ENCODE measurements at regions not wholly inside any gene's neighbourhood (a gene's known extent, or its start where the extent isn't known, plus 50 kb on each side); places are given as distances from the start of the nearest gene placed in this dataset.
"Not testable (repeated sequence)": the region's sequence is repeated elsewhere in the genome, so short reads cannot be mapped to it uniquely, and the experiment has no call there.

DNA sequence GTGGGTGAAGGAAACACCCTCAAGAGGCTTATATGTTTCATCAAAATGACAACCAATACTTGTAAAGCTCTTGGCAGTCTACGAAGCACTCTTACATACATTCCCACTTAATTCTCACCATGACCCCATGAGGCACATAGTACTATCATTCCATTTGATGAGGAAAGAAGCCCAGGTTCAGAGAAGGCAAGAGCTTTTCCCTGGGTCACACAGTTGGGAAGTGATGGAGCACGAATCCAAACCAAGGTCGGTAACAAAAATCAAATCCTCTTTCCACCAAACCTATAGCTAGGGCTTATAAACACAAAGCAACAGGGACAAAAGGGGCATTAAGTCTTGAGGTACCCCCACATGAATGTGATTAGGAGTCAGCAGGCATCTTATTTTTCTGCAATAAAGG is 187.1 kb downstream of the UACA start:
- no peak for DNase-seq

DNA sequence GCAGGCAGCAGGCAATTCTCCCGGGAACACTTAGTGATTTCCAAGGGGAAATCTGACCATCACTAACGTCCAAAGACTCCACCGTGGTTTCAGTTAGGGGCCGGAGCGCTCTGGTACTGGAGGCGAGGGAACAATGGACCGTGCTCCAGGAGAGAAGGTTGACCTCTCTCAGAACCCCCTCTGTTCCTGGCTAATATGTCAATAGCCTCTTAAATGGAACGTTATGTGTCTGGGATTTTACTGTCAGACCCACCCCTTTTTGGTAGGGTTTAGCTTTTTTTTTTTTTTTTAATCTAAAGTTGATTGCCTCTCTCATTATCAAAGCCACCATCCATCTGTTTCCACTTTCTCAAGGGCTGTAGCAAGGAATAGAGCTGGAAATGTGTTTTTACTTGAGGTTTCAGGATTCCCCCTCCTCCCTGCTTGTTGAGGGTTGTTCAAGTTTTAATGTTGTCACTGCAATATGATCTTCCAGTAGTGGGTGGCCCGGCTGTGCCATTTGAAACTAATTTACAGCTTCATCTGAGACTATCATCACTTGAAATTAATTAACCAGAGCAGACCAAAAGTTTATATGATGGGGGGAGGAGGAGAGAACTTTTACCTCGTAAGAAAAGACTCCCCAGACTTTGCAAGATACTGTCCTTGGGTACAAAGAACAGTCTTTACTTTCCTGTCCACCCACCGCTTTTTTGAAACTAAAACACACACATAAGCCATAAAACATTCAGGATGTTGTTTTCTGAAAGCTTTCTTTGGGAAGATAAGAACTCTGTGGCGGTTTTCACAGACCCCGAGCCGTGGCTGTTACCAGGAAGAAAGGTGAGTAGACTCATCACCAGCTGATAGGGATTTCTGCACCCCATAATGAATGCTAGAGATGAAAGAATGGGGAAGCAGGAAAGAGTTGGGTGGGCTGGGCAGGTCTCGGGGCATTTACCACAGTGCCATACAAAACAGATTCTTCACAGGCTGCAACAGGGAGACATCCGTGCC is 187.8 kb downstream of the UACA start:
- no peak for DNase-seq

DNA sequence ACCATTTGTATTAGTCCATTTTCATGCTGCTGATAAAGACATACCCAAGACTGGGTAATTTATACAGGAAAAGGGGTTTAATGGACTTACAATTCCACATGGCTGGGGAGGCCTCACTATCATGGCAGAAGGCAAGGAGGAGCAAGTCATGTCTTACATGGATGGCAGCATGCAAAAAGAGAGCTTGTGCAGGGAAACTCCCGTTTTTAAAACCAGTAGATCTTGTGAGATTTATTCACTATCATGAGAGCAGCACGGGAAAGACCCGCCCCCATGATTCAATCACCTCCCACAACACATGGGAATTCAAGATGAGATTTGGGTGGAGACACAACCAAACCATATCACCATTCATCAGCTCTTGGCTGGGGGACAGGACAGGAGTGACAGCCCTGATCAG is 189.0 kb downstream of the UACA start:
- DNase-seq, result not testable (repeated sequence)

DNA sequence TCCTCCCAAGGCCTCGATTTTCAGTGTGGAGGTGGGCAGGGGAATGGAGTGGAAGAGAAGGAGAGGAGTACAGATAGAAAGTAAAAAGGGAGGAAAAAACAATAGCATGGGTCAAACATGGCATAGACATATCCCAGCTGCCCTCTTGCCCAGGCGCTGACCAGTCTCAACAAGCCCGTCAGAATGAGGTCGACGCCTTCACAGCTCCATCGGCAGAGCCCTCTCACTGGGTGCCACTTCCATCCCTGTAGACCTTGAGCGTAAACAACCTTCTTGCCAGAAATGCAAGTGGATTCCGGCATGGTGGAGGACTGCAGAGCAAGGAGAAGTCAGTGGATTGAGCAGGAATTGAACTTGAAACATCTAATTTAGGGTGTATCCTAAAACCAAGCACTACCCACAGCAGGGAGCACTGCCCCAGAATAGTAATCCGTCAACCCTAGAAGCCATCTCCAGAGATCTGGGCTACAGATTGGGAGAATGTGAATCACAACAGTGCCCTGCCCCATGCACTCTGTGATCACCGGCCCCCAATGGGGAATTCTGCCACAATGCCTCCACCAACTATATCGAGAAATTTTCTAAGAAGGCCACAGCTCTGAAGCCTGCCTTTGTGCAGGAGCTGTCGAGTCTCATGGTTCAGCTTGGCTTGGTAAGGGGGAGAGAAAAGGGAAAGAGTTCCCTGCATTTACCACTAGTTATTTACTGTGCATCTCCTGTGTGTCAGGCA is 190.1 kb downstream of the UACA start:
- no peak for DNase-seq

DNA sequence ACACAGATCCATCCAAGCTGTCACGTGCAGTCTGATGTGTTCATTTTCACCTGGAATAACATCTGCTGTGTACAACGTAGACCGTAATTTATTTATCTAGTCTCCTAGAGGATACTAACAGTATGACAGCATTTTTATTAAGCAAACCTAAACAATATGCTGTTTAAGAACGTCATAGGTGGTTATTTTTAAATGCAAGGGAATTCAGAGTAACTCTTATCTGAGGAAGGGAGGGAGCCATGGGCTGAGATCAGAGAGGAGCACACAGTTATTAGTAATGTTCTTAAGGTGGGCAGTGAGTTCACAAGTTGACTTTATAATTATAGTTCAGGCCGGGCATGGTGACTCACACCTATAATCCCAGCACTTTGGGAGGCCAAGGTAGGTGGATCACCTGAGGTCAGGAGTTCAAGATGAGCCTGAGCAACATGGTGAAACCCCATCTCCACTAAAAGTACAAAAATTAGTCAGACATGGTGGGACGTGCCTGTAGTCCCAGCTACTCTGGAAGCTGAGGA is 193.6 kb downstream of the UACA start:
- DNase-seq, result no peak

DNA sequence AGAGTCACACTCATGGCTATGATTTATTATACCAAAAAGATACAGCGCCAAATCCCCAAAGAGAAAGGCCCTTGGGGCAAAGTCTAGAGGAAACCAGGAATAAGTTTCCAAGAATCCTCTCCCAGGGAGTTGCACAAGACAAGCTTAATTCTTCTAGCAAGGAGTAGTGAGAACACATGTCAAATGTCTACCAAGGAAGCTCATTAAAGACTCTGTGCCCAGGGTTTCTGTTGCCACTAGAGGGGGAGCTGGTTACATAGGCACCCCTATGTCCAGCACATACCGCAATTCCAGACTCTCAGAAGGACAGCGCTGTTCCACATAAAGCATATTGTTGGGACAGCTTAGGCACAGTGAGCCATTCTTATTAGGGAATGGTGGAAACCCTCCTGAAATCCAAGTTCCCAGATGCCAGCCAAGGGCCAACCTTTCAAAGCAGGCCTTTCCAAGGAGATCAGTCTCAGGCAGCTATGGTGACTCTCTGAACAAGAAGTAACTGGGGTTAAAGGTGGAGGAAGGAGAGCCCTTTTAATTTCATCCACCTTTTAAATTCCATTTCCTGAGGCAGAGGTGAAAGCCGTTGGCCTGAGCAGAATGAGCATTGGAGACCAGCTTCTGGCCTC is 194.2 kb downstream of the UACA start:
- DNase-seq, result peak; percentile 40

DNA sequence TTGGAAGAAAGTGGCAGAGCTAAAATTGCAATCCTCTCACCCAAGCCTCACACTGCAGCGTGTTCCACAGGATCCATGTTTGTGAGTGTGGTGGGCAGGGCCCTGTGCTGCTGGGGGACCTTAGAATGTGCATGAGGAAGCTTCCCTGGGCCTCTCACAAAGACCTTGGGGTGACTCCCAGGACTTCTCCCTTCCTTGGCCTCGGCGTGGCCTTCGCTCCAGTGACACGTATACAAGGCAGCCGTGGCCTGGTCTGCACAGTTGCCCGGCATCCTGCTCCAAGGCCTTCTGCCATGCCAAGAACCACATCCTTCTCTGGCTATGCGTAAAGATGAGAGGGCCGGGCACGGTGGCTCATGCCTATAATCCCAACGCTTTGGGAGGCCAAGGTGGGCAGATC is 196.4 kb downstream of the UACA start:
- DNase-seq, result no peak

DNA sequence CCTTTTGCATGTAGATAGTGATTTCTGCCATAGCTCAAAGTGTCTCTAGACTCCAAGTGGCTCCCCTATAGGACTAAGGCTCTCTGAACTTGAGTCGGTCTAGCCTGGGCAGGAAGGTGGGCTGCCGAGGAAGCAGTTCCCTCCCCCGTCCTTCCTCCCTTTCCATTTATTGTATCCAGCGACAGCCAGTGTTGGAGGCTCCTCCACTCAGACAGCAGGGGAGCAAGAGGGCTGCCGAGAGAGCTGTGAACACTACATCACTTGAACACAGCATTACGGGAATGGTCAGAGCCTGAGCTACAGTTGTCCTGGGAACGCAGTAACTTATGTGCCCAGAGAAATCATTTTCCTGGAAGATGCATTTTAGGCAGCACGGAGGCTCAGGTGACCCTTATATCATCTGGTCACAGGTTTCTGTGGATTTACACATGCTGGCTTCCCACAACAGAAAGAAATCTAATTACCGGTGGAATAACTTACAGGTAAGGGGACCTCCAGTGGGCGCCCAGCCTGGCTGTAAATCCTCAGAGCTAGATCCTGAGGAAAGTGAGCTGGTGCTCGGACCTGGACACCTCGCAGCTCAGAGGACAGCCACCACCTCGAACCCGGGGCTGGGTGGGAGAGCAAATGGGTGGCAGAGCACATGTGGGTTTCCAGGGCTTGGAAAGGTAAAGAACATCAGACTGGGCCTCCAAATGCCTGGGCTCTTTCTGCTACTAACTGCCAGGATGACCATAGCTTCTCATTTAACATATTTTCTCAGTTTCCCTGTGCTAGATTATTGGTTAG is 197.1 kb downstream of the UACA start:
- DNase-seq, result no peak

DNA sequence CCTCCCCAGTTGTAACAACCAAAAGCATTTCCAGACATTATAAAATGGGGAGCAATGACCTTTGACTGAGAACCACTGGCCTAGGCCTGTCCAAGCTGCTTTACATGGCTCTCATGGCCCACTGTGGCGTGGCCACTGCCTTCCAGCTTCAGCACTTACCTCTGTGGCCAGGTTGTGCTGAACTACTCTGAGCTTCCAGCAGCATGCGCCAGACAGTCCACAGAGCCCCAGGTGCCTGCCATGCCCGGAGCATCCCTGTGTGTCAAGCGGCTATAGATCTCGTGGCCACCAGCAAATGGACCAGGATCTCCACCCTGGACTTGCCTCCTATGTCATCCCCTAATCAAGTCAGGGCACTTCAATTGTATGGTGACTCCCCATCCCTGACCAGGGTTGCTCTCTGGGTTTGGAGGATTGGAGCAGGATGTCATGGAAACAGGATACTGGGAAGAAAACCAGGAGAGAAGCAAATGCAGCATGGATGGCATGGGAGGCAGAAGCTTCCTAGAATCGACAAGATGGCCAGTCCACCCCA is 199.7 kb downstream of the UACA start:
- no peak for DNase-seq

DNA sequence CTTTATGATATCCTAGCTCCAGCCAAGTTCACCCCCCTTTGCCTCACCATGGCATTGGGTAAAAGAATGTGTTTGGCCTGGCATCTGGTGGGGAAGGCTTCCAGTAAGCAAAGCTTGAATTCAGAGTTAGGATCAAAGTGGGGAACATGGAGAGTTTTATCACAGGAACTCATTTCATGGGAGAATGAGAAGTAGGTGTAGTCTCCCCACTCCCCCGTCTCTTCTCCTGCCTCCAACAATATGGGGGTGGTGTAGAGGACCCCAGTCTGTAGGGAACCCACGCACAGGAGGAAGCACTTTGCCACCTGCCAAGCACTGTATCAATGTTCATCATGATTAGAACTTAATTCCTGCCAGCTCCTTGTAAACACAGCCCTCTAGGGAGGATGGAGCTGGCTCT is 200.5 kb downstream of the UACA start:
- no peak for DNase-seq

DNA sequence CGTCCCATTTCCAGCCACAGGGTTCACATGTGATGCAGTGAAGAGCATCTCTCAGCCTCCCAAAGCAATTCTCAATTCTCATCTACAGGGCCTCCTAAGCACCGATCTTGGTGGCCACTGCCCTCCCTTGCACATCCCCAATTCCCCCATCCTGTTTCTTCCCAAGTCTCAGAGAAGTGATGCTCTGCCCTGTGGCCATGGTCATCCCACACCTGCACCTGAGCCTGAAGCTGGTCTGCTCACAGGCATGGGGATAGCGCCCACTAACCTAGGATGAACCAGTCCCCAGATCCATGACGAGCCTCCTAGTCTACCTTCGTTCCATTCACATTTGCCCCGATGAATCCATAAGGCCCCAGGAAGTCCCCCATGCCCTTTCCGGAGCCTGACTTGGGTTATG is 201.5 kb downstream of the UACA start:
- no peak for DNase-seq

DNA sequence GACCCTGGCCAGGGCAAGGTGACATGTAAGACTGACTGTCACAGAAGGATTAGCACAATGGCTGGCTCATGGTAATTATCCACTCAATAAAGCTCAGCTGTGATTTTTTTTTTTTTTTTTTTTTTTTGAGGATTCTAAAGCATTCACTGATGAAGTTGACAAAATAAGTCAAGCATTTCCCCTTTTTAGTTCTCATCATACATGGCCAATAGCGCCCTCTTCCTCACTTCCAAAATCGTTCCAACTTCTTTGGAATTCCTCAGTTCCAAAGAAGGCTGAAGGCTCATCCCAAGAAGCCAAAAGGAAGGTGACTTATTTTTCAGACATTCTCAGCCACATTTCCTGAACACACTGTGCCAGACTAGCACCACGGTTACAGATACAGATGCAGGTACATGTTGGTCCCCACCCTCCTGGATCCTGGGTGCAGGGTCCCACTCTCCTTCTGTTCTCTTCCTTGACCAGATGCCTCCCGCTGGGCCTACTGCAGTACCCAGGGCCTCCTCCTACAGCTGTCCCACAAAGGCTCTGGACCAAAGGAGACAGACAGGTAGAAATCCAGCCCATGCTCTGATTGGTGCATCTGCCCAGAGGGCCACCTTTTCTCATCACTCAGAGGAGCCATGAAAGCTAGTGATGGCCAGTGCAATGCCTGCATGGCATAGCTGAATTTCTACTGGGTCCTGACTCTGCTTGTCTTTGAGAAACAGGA is 202.6 kb downstream of the UACA start:
- DNase-seq, result no peak

DNA sequence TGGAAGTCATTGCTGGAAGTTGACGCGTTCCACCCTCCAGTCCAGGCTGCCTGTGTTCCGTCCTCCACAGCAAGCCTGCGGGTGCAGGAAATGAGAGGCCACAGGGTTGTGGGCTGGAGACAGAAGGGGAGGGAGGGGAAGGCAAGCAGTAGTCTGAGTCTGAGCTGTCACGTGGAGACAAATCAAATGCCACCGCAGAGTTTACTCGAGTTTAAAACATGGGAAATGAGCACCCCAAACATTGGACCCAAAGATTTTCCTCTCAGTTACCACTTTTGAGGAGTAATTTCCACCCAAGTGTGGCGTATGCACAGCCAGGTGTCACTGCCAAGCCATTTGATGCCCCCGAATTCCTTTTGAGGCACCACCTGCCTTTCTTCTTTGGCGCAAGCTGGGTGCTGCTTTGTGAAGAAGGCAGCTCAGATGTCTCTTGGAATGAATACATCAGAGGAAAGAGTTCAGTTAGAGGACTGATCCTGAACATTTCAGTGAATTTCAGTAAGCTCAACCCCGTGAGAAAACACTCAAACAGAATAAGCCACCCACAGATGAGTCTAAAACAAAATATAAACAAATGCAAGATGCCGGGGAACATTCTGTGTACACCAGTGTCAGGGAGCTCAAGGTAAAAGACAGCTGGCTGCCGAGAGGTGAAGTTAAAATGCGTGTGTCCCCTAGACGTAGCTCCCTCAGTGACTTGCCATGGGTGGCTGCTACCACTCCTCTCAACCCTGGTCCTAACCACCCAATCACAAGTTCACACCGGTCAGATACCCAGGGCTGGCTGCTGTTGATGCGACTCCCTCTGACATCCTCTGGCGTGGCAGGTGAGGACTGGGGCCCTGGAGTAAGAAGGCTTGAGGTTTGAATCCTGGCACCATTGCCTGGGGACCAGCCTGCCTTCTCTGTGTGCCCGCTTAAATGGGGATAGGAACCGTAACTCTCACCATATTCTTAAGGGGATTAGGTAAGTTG is 203.8 kb downstream of the UACA start:
- DNase-seq, result no peak

DNA sequence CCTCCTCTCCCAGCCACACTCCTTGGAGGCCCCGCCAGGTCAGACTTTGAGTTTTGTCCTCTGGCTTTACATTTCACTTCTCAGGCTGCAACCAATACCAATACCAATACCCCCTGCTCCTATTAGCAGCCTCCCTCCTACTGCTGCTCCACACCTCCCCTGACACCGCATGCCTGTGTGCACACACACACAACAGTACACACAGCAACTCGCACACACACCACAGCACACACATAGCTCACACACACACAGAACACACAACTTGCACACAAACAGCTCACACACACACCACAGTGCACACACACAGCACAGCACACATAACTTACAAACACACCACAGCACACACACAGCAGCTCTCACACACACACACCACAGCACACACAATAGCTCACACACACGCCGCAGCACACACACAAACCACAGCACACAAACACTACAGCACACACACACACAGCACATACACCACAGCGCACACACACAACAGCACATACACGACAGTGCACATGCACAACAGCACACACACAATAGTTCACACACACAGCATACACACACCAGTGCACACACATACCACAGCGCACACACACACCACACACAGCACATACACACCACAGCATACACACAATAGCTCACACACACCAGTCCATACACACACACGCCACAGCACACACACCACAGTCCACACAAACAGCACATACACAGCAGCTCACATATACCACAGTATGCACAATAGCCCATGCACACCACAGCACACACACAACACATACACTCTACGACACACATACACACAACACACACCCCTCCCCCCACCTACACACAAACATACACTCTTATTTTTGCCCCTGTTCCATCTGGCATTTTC is 204.7 kb downstream of the UACA start:
- no peak for DNase-seq

DNA sequence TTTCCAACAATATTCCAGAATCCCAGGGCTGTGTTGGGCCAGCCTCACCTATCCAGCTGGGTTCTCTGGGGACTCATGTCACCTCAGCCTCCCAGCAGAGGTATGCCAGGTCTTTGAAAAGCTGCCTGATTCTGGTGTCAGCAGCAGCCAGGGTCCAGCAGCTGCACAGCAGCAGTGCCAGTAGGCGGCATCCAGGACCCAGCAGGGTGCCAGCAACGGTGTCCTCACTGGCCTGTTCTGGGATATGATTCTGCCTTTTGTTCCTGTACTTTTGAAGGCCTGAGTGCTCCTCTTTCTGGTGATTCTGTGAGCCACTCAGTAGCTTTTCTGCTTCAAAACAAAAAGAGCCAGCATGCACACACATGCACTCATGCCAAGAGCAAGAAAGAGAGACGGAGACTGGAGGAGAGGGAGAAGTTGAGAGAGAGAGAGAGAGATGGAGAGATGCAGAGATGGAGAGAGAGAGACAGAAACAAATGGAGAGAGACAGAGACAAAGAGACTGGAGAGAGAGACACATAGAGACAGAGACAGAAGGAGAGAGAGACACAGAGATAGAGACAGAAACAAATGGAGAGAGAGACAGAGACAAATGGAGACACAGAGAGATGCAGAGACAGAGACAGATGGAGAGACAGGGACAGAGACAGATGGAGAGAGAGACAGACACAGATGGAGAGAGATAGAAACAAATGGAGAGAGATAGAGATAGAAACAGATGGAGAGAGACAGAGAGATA is 205.7 kb downstream of the UACA start:
- no peak for DNase-seq

DNA sequence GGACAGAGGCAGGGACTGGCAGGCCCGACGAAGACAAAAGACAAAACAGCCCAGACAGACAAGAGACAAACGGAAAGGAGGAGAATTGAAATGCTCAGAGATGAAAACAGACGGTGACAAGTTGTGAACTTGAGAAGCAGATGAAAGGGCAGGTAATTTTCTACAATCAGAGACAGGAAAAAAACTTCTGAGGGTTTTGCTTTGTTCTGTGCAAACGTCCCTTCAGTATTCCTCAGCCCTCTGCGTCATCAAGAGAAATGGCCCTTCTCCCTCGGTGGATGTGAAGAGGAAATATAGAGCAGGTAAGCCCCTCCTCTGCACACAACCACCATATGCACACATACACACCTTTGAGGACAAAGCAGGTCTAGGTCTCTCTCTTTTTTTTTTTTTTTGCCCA is 206.6 kb downstream of the UACA start:
- no peak for DNase-seq

DNA sequence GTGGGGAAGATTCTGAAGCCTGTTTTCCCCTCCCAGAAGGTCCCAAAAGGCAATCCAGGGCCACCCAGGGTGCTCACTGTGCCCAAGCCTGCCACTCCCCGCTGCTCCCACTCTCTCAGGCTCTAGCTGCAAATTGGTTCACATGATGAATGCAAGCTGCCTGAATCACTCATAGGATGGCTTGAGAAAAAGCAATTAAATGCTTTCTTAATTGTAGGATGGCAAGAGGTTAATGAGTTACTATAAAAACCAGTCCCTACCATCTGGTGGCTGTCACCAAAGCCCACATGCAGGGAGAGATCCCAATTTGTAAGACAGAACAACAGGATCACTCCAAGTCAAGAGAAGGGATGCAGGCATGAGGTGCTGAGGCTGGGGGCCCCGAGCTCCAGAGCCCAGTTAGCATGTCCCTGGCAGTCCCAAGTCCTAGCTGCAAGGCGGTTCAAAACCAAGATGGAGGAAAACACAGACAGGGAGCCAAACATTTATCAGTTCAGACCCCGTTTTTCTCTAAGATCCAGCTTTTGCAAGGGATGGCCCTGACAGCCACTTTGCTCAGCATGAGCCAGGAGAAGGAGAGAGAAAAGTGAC is 207.1 kb downstream of the UACA start:
- no peak for DNase-seq

DNA sequence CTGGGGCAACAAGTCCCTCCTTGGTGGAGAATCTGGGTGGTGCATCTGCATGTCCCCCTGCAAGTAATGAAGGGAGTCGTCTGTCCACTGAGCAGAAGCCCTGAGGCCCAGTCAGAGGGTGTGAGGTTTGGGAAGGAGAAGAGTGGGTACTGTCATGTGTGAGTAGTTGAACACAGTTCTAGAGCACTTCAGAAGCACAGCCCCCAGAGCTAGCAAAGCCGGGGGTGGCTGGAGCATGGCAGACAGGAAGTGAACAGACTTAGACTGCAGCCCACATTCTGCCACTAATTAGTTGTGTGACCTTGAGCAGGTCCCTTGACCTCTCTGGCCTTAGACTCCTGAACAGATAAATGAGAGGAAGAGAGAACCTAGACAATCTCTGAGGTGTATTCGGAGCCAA is 207.6 kb downstream of the UACA start:
- no peak for DNase-seq

Measured in midbrain (tissue), 1 donor.